22Rv1 (cell line): ENCODE measurements at regions not wholly inside any gene's neighbourhood (a gene's known extent, or its start where the extent isn't known, plus 50 kb on each side); places are given as distances from the start of the nearest gene placed in this dataset.

ENCODE experiments used
- CTCF ChIP-seq: fragments of 450-650 bp; IDR thresholded peaks from 2 replicates; pipeline ENCODE4 v1.5.1; 2017; ENCODE audit warnings: mild to moderate bottlenecking
- ZFX ChIP-seq: fragments of 450-650 bp; IDR thresholded peaks from 2 replicates; pipeline ENCODE4 v1.6.1; 2017; ENCODE audit warnings: antibody characterized with exemption, borderline replicate concordance

- TF ChIP-seq CTCF (no peak), ZFX (no peak)
These were observed 123.6 kb upstream of the TMEM72 start for GRCh38 chr10:44787480-44788075.
